ENCODE measurements at regions not wholly inside any gene's neighbourhood (a gene's known extent, or its start where the extent isn't known, plus 50 kb on each side); places are given as distances from the start of the nearest gene placed in this dataset.

GRCh38 chr16:86768999-86769398, 190.7 kb downstream of the FOXL1 start:
- TF ChIP-seq POLR2A (IDR thresholded peaks at IDR 0.05) (no peak), EP300 (IDR thresholded peaks at IDR 0.05) (no peak)
- TF ChIP-seq, protein P1, sequence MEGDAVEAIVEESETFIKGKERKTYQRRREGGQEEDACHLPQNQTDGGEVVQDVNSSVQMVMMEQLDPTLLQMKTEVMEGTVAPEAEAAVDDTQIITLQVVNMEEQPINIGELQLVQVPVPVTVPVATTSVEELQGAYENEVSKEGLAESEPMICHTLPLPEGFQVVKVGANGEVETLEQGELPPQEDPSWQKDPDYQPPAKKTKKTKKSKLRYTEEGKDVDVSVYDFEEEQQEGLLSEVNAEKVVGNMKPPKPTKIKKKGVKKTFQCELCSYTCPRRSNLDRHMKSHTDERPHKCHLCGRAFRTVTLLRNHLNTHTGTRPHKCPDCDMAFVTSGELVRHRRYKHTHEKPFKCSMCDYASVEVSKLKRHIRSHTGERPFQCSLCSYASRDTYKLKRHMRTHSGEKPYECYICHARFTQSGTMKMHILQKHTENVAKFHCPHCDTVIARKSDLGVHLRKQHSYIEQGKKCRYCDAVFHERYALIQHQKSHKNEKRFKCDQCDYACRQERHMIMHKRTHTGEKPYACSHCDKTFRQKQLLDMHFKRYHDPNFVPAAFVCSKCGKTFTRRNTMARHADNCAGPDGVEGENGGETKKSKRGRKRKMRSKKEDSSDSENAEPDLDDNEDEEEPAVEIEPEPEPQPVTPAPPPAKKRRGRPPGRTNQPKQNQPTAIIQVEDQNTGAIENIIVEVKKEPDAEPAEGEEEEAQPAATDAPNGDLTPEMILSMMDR (IDR thresholded peaks at IDR 0.05) = no peak

All from ovary (tissue), 3 donors.